HepG2 (cell line): ENCODE measurements at regions not wholly inside any gene's neighbourhood (a gene's known extent, or its start where the extent isn't known, plus 50 kb on each side); places are given as distances from the start of the nearest gene placed in this dataset.

Experiments used
- ARID5B ChIP-seq: IDR thresholded peaks from 2 replicates; pipeline ENCODE4 v1.4.0; 2020; ENCODE audit warnings: mild to moderate bottlenecking, missing genetic modification reagents
- HCFC1 ChIP-seq: fragments of 150-350 bp; IDR thresholded peaks from 2 replicates; pipeline ENCODE4 v1.6.1; 2014; ENCODE audit warnings: low read depth, low read length
- HMGA1 ChIP-seq: sonication (generic); formaldehyde crosslinking; conservative IDR thresholded peaks from 2 replicates; pipeline ENCODE4 v1.4.0; 2020; ENCODE audit warnings: missing genetic modification reagents
- MLXIP ChIP-seq: sonication (generic); formaldehyde crosslinking; IDR thresholded peaks from 2 replicates; pipeline ENCODE4 v1.9.0; 2021; ENCODE audit warnings: missing genetic modification reagents, borderline replicate concordance
- PHF5A ChIP-seq: IDR thresholded peaks from one replicate; pipeline ENCODE4 v1.6.1; 2018; ENCODE audit warnings: low read depth, missing genetic modification reagents; ENCODE audit not compliant: unreplicated experiment
- ZBTB2 ChIP-seq: sonication (generic); formaldehyde crosslinking; IDR thresholded peaks from 2 replicates; pipeline ENCODE4 v1.8.0; 2022; ENCODE audit warnings: low read depth, missing genetic modification reagents
- ZFP37 ChIP-seq: sonication (generic); formaldehyde crosslinking; IDR thresholded peaks from 2 replicates; pipeline ENCODE4 v1.4.0; 2020; ENCODE audit warnings: missing genetic modification reagents, borderline replicate concordance
- ZNF17 ChIP-seq: sonication (generic); formaldehyde crosslinking; IDR thresholded peaks from 2 replicates; pipeline ENCODE4 v1.5.0; 2020; ENCODE audit warnings: mild to moderate bottlenecking, missing genetic modification reagents
- ZNF275 ChIP-seq: sonication (generic); formaldehyde crosslinking; IDR thresholded peaks from 2 replicates; pipeline ENCODE4 v1.8.0; 2022; ENCODE audit warnings: missing genetic modification reagents, mild to moderate bottlenecking, inconsistent platforms, borderline replicate concordance
- ZNF276 ChIP-seq: sonication (generic); formaldehyde crosslinking; IDR thresholded peaks from 2 replicates; pipeline ENCODE4 v1.4.0; 2020; ENCODE audit warnings: mild to moderate bottlenecking, low read depth, missing genetic modification reagents

- TF ChIP-seq HMGA1 (CRISPR knock-in tag) (no peak), ZNF276 (CRISPR knock-in tag) (no peak), MLXIP (CRISPR knock-in tag) (no peak), HCFC1 (no peak), ZNF275 (CRISPR knock-in tag) (no peak), ZNF17 (no peak), ZBTB2 (CRISPR knock-in tag) (no peak), ARID5B (CRISPR knock-in tag) (no peak), PHF5A (CRISPR knock-in tag) (no peak), ZFP37 (CRISPR knock-in tag) (no peak)
These were observed 582.6 kb downstream of the MRPL39 start (continued) for GRCh38 chr21:25024639-25025038.
